NCI-H2029 treated with DMSO at 0.1 percent for 48 hours (cell line): ENCODE measurements at regions not wholly inside any gene's neighbourhood (a gene's known extent, or its start where the extent isn't known, plus 50 kb on each side); places are given as distances from the start of the nearest gene placed in this dataset.
"Not testable (repeated sequence)": the region's sequence is repeated elsewhere in the genome, so short reads cannot be mapped to it uniquely, and the experiment has no call there.

ENCODE experiments used
- DNase-seq: peaks from one replicate; lab custom pipeline; 2025; lab: John Stamatoyannopoulos, UW

DNA sequence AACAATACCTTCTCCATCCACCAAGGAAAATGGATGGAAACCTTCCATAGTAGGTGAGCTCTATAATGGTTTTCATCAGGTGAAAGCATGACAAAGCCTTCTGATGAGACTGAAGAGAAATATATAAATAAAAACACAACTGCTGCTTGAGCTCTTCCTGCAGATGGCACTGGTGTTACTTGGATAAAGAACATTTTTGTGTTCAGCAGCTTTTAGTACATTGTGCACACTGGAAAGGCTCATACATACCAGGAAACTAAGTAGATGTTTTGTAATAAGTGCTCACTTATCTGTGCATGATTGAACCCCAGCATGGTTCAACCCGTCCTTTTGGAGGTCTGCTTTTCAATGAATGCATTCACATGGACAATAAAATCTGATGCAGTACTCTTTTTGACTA is 357.3 kb upstream of the MIS18BP1 start:
- DNase-seq = no peak

DNA sequence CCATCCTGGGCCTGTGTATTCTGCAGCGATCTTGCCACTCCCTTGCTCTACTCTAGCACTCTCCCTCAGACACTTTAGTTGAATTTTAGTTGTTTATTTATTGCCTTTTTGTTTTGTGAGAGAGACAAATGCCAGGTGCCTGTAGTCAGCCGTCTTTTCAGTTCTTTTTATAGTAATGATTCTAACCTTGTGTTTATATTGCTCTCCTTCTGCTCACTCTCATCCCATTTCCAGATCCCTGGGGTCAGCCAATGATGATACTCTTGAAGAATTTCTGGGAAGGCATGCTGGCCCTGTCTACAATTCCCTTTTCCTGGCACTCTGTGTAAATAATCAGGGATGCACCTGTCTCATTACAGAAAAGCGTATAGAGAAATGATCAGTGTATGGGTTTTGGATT is 334.1 kb upstream of the MIS18BP1 start:
- DNase-seq = no peak

DNA sequence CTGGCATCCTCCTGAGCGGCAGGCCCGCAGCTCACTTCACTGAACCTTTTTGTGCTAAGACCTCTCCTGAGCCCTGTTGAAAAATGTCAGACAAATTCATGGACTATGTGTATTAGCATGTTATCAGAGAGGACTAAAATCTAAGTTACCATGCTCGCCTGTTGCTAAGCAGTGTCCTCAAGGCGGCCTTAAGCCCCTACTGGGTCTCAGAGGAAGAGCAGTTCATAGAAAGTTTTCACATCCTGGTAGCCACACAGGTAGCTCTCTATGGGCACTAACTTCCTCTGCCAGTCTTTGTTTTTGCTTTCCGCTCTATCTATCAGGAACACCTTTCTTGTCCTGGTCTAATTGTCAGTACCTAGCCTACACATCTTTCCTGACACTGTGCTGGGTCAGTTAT is 306.6 kb upstream of the MIS18BP1 start:
- no peak for DNase-seq

DNA sequence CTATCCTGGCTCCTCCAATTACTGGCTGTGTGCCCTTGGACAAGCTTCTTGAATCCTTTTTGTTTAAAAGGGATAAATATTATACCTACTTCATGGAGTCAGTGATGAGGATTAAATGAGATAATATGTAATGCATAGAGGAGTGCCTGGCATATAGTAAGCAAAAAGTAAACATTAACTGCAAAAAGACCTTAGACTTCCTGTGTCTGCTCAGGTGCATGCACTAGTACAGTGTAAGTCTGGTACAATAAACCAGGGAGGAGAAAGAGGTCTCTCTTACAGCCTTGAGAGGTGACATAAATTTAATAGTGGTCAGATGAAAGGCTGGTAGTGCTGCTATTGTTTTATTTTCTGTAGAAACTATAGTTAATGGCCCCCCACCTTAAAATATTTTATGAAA is 305.2 kb upstream of the MIS18BP1 start:
- no peak for DNase-seq

DNA sequence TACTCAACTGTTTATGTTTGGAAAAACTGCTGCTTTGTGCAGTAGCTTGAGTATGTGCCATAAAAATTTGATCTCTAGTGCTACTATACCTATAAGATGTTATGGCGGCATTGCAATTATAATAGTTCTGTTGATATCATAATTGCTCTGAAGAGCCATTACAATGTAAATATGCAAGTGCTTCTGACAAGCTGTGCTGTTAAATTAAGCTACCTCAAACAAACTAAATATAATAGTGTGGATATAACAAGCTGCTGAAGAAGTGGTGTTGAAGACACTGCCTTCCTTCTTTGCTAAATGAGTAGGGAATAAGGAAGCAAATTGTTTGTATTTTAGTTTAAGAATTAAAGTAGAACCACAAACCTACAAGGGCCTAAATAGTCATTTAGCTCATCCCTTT is 301.0 kb upstream of the MIS18BP1 start:
- no peak for DNase-seq

DNA sequence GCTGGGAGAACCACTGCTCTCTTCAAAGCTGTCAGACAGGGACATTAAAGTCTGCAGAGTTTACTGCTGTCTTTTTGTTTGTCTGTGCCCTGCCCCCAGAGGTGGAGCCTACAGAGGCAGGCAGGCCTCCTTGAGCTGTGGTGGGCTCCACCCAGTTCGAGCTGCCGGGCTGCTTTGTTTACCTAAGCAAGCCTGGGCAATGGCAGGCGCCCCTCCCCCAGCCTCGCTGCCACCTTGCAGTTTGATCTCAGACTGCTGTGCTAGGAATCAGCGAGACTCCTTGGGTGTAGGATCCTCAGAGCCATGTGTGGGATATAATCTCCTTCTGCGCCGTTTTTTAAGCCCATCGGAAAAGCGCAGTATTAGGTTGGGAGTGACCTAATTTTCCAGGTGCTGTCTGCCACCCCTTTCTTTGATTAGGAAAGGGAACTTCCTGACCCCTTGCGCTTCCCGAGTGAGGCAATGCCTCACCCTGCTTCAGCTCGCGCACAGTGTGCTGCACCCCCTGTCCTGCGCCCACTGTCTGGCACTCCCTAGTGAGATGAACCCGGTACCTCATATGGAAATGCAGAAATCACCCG is 298.3 kb upstream of the MIS18BP1 start:
- DNase-seq = not testable (repeated sequence)

DNA sequence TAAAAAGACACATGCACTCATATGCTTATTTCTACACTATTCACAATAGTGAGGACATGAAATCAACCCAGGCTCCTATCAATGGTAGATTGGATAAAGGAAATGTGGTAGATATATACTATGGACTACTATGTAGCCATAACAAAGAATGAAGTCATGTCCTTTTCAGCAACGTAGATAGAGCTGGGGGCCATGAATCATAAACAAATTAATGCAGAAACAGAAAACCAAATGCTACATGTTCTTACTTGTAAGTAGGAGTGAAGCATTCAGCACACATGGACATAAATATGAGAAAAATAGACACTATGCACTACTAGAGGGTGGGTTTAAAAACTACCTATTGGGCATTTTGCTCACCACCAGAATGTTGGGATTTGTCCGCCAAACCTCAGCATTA is 278.0 kb upstream of the MIS18BP1 start:
- DNase-seq = no peak

DNA sequence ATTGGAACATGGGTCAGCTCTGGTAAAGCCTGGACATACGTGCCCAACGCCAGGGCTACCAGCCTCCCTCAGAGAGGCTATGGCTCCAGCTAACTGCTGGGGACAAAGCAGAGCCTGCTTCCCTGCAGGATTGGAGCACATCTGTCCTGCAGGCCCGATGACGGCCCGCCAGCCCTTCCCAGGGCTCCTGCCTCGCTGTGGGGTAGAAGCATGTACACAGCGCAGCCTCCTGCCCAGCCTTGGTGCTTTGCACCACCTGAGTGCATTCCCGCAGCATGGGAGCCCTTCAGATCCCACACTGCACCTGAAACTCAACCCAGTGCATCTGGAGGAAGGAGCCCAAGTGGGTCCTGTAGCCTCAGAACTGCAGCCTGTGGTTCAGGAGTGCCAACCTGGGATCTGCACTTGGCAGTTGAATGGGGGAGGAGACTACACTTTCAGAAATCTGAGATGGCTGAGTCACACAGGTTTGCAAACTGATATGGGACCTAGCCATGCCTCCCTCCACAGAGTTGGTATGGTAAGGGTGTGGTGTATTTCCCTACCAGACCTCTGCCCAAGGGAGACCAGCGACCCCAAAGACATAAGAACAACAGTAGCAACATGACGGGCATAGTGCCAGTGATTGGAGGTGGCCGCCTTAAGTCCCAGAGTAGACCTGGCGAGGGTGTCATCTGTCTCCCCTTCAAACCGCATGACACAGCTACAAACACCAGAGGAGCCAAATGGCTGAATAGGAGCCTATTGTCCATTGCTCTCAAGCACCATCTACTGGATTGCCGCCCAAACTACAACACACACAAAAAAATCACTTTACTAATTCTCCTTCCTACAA is 273.9 kb upstream of the MIS18BP1 start:
- DNase-seq = peak; percentile 71

DNA sequence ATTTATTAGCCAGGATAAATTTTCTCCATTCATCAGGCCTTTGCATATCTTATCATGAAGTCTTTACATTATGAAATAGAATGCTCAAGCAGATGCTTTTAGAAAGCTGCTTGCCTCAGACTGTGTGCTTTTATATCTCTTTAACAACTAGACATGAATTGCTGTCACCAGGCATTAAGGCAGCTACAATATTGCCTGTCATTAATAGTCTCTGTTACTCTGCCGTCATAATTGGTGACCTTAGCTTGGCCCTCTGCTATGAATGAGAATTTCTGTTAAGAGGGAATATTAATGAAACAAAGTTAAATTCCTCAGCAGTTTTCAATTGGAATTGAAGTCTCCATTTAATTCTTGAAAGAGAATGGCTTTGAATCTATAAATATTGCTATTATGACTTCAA is 266.8 kb upstream of the MIS18BP1 start:
- no peak for DNase-seq

DNA sequence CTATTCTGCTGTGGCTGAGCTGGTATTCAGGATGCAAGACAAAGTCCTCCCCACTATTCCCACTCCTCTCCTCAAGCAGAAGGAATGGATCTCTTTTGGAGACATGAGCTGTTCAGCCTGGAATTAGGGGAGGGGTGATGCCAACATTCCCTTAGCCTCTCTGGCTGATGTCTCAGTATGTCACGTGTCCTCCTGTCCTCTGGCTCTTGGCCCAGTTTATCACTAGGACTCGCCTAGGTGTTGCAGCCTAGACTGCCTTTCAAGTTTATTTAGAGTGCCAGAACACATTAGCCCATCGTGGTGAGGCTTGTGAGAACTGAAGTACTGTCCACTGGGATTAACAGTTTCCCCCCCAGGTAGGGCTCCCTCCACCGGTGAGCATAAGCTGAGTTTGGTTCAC is 239.9 kb upstream of the MIS18BP1 start:
- DNase-seq = peak; percentile 35

DNA sequence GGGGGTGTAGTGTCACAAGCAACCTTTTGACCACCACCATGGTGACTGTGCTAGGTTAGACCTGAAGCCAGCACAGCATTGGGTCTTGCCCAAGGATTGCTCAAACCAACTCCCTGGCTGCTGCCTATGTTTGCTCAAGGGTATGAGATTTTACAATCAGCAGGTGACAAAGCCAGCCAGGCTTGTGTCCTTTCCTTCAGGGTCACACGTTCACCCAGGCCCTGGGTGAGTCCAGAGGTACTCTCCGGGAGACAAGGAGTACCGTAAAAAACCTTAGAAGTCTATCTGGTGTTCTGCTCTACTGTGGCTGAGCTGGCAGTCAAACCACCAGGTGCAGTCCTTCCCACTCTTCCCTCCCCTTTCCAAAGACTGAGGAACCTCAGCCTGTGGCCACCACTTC is 238.9 kb upstream of the MIS18BP1 start:
- DNase-seq = no peak

DNA sequence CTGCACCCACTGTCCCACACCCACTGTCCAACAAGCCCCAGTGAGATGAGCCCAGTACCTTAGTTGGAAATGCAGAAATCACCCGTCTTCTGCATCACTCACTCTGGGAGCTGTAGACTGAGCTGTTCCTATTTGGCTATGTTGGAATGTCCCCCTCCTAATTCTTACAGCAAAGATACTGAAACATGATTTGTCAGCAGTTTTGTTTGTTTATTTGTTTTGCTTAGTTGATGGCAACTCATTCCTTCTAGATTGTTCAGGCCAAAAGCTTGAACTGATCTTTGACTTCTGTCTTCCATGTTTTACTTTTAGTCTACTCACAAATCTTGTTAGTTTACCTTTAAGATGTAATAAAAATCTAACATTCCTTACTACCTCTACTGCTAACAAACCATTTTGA is 233.6 kb upstream of the MIS18BP1 start:
- no peak for DNase-seq

DNA sequence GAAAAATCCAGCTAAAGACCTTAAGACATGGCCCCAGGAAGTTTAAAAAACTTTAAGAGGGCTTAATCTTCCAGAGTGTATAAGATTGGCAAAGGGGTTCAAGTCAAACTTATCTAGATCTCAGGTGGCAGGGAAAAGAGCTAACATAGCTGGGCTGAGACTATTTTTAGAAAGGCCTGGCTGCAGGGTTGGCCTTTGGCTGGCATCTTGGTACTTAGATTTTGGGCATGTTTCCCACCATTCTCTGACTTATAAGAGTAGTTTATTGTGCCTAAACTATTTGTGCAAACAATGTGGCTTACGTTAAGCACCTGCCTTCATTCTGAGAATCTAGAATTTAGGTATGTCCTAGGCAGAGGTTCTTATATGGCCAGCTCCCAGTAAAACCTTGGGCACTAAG is 214.0 kb upstream of the MIS18BP1 start:
- no peak for DNase-seq

DNA sequence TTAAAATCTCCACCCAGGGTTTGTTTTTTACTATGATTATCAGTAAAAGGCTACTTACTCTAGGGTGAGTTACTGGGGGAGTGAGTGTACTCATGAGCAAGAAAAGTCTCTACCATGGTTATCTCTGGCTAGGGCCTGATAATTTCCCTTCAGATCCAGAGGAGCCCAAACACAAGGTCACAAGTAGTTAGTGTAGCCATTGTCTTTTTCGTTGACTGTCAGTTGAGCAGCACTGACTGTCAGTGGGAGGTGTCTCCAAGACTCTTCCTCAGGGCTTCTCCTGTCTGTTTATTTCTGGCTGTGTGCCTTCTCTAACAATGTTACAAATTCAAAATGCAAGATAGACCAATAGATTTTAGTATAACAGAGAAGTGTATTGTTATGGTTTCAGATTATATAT is 181.2 kb upstream of the MIS18BP1 start:
- DNase-seq = no peak

DNA sequence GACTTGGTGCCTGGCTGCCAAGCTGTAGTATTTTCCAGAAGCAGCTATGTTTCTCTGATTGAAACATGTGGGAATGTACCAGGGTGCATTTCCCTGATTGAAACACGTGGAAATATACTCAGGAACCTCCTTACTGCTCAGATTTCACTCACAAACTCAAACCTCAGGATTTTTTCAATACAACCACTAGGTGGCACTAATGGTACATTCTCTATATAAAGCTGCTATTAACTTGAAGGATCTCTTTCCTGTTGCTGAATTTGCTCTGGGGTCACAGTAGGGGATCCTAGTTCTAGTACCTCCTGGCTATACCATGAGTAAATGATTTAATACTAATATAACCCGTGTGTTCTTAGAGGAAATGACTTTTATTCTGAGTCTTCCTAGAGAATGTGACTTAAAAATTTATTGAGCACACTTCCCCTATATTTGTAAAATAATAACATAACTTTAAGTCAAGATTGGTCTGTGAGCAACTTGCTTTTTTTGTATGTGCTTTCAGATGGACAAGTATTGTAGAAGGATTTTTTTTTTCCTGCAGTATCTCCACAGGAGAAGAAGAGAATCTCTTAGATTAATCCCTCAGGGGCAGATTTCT is 173.8 kb upstream of the MIS18BP1 start:
- peak; percentile 79 for DNase-seq

DNA sequence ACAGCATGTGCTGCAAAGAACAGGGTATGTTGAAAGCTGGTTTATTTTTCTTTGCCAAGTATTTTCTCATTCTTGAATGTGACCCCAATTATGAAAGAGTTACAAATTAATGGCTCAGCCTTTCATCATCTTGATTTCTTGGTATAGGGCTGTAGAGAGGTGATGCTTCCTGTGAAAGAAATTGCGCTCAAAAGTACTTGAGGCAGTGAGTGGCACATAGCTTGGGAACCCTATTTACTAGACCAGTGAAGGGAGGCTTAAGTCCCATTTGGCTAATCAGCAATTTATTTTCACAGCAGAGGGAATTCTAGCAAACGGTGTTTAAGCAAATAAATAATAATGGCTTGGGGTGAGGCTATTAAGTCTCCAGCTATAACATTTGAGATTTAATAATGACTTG is 153.9 kb upstream of the MIS18BP1 start:
- DNase-seq = no peak

DNA sequence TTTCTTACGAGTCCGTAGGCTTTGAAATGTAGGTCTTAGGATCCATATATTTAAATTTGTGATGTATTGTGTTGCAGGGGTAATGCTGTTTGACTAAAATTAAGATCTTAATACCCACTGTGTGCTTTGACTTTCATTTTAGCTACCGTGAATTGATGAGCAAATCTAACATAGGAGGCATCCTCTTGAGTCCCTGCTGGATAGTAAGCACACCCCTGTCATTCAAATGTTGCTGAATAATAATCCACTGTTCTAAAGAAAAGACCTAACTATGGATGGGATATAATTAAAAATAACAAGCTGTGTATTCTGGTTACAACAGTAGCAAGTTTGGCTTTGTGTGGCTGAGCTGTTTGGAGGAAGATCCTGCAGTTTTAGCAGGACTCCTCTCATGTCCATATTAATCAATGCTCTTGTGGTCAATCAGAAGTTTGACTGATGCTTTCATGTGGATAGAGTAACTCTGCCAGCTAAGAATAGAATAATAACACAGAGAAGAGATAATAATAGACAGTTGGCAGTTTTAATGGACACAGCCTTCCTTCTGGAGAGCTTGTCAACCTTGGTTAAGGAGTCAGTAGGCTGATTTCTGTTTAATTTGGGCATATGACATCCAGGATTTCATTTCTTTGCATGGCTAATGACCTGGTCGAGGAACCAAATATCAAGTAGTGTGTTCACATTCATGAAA is 148.1 kb upstream of the MIS18BP1 start:
- DNase-seq = no peak

DNA sequence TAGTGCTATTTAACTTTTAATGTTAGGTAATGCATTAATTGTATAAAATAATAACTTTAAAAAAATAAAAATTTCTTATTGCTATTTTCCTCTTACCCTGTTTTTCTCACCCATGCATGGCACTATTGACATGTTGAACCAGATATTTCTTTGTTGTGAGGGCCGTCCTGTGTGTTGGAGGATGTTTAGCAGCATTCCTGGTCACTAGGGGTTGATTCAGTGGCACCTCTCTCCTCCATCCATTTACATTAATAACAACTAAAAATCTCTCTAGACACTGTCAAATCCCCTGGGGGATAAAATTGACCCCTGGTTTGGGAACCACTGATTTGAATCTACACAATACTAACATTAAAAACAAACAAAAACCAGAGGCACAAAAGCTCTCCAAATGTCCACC is 147.5 kb upstream of the MIS18BP1 start:
- DNase-seq = no peak

DNA sequence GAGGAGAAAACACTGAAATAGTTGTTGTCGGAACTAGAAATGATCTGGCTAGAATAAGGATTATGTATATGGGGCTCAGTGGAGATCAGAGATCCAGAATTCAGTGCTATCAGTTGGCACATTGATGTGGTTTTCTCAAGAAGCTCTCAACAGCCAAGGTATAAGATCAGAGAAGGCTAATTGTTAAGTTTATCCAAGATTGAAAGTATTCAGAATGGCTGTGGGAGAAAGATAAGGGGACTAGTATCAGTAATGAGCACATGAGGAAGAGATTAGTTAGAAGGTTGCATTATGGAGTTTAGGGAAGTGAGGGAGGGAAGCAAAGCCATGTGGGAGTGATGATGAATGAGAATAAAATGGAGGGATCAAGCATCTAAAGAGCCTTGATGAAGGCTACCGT is 128.1 kb upstream of the MIS18BP1 start:
- DNase-seq = no peak

DNA sequence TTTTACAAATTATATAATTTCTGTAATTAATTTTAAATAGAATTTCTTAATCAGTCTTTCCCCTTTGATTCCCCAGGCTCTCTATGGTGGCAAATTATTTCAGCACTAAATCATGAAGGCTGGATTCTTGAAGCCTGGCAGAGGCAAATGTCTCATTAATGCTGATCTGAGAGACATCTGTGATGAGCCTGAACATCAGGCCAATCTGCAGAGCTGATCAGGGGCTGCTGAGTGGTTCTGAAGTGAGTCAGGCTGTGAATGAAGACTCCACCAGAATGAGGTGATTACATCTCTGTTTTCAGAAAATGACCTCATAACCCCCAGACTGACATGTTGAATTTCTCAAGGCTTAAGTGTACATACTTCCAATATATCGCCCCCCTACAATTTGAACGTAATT is 124.2 kb upstream of the MIS18BP1 start:
- no peak for DNase-seq

DNA sequence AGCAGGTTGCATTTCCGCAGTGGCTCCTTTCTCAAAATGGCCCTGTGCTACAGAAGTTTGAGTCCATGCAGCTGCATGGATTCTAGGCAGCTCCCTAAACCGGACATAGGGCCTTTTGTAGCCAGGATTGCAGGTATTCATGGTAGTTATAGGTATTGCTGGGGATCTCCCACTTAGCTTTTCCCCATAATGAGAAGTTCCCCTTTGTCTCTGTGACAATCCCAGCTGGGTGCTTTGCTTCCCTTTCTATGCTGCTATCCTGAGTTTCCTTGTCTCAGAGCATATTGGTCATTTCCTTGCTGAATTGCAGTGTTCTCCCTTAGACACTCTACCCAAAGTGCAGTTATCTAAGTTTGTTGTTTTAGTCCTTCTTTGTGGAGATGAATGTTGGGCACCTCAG is 120.9 kb upstream of the MIS18BP1 start:
- DNase-seq = no peak

DNA sequence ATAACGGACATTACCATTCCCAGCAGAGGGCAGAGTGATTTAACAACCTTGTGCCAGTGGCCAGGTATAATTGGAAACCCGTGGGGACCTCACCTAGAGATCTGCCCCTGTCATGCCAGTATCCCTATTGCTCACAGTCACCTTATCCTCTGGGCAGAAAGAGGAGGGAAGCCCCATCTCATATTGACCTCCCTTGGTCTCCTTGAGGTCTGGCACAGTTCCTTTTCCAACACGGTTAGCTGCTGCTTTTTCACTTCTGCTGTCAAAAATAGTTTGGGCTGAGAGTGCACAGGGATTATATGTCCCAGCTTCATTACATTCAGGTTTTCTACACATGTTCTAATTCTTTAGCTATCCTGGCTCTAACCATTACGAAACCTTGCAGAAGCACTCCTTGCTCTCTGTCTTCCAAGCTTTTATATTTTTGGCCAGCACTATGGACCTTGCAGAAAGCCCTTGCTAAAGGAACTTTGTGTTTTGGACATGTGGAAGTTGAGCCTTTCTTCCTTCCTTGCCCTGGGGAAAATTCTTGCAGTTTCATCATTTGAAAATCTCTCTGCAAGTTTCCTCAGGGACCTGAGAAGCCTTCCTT is 111.7 kb upstream of the MIS18BP1 start:
- no peak for DNase-seq

DNA sequence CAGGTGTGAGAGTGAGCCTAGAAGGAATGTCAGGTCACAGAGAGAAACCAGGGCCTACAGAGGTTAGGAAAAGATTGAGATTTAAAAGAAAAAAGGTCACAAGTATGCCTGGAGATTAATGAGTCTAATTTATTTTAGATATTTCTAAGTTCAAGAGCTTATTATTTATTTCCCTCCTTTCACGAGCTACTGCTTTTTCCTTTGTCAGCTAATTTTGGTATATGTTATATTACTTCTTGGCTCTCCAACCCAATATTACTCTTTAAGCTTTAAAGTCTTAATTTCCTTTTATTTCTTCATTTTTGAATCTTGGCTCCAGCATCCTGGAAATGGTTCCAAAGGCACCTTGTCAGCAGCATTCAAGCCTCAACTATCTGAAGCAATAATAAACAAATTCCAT is 109.5 kb upstream of the MIS18BP1 start:
- DNase-seq = no peak
